Parathyroid adenoma (tissue), 2 donors: ENCODE measurements at regions not wholly inside any gene's neighbourhood (a gene's known extent, or its start where the extent isn't known, plus 50 kb on each side); places are given as distances from the start of the nearest gene placed in this dataset.

Experiments
- H2AFZ ChIP-seq: fragments of 300-600 bp; sonication (generic); one replicate; pipeline ENCODE4 v1.7.0; 2017; ENCODE audit warnings: antibody characterized with exemption, mild to moderate bottlenecking
- H3K27ac ChIP-seq: fragments of 300-600 bp; sonication (generic); one replicate; pipeline ENCODE4 v1.7.0; 2017
- H3K27me3 ChIP-seq: fragments of 300-600 bp; sonication (generic); one replicate; pipeline ENCODE4 v1.7.0; 2017; ENCODE audit warnings: low read length; ENCODE audit not compliant: control insufficient read depth, insufficient read depth
- H3K36me3 ChIP-seq: fragments of 300-600 bp; sonication (generic); one replicate; pipeline ENCODE4 v1.7.0; 2017; ENCODE audit warnings: low read length; ENCODE audit not compliant: control insufficient read depth, insufficient read depth
- H3K4me1 ChIP-seq: fragments of 300-600 bp; sonication (generic); one replicate; pipeline ENCODE4 v1.7.0; 2017; ENCODE audit warnings: control low read depth
- H3K4me2 ChIP-seq: fragments of 300-600 bp; sonication (generic); one replicate; pipeline ENCODE4 v1.7.0; 2017; ENCODE audit warnings: low read length
- H3K4me3 ChIP-seq: fragments of 300-600 bp; sonication (generic); one replicate; pipeline ENCODE4 v1.7.0; 2017; ENCODE audit warnings: low read depth, low read length
- H3K79me2 ChIP-seq: fragments of 300-600 bp; sonication (generic); one replicate; pipeline ENCODE4 v1.7.0; 2017; ENCODE audit warnings: control low read depth
- H3K9ac ChIP-seq: fragments of 300-600 bp; sonication (generic); one replicate; pipeline ENCODE4 v1.7.0; 2017; ENCODE audit warnings: mild to moderate bottlenecking
- H3K9me3 ChIP-seq: fragments of 300-600 bp; sonication (generic); one replicate; pipeline ENCODE4 v1.7.0; 2017; ENCODE audit warnings: low read length; ENCODE audit not compliant: control insufficient read depth
- TF ChIP-seq, protein P1 (sequence below): fragments of 300-600 bp; sonication (generic); IDR thresholded peaks from one replicate; pipeline ENCODE4 v1.7.0; 2017; ENCODE audit warnings: antibody characterized with exemption, mild to moderate bottlenecking
- donor health status: primary hyperparathyroidism.

DNA sequence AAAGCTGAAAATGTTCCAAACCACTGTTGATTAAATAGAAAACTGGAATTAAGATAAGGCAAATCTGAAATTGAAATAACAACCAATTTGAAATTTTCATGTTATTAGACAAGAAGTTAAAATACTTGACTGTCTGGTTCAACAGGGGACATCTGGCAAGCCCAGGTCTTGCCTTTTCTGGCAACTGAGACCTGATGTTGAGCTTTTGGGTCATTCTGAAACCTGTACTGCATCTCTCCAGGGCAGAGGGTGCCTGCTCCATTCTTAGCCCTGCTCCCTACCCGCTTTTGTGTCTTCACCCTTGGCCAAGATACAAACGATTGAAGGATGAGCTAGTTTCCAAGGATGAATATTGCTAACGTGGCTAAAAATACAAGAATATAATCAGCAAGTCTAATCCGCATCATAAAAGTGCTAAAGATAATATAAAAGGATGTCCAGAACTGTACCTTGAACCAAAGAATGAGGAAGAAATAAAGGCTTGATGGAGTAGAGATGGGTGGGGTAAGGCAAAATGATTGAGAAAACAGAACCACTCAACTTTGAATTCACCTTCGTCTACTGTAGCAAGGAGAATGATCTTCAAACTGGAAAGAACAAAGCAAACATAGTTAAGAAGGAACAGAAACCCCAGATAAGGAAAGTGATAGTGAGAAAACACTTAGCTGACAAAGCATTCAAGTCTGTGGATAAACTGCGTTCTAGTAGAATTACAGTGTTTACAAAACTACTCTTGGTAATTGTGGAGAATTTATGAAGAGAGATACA is 109.8 kb upstream of the MAN1A1 start:
- Histone ChIP-seq H3K27me3 (no peaks in the 10 kb centered on the region), H3K4me1 (no peaks in the 10 kb centered on the region), H3K79me2 (no peaks in the 10 kb centered on the region), H3K9ac (no peak overlapping the region), H3K36me3 (no peaks in the 10 kb centered on the region), H3K4me2 (no peak overlapping the region), H3K9me3 (no peaks in the 10 kb centered on the region), H2AFZ (no peak overlapping the region), H3K27ac (no peak overlapping the region), H3K4me3 (no peak overlapping the region)
- TF ChIP-seq, protein P1, sequence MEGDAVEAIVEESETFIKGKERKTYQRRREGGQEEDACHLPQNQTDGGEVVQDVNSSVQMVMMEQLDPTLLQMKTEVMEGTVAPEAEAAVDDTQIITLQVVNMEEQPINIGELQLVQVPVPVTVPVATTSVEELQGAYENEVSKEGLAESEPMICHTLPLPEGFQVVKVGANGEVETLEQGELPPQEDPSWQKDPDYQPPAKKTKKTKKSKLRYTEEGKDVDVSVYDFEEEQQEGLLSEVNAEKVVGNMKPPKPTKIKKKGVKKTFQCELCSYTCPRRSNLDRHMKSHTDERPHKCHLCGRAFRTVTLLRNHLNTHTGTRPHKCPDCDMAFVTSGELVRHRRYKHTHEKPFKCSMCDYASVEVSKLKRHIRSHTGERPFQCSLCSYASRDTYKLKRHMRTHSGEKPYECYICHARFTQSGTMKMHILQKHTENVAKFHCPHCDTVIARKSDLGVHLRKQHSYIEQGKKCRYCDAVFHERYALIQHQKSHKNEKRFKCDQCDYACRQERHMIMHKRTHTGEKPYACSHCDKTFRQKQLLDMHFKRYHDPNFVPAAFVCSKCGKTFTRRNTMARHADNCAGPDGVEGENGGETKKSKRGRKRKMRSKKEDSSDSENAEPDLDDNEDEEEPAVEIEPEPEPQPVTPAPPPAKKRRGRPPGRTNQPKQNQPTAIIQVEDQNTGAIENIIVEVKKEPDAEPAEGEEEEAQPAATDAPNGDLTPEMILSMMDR = no peak

DNA sequence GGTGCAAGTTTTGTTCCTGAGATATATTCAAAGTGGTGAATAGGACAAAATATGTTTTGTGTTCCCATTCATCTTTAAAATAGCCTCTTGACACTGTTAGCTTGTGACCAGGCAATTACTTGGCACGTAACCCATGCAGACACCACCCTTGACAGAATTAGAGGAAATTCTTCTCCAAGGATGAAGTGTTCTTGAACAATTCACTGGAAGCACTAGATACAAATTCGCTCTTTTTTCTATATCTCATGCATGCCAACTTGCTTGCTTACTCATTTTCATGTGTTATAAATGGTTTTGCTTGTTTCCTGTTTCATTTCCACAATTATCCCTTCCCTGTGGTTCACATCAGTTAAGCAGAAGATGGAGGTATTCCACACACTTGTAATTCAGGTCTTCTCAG is 105.2 kb upstream of the MAN1A1 start:
- H3K9me3 ChIP-seq = no peaks in the 10 kb centered on the region
- H3K27ac ChIP-seq = no peak overlapping the region
- H3K4me2 ChIP-seq = no peak overlapping the region

DNA sequence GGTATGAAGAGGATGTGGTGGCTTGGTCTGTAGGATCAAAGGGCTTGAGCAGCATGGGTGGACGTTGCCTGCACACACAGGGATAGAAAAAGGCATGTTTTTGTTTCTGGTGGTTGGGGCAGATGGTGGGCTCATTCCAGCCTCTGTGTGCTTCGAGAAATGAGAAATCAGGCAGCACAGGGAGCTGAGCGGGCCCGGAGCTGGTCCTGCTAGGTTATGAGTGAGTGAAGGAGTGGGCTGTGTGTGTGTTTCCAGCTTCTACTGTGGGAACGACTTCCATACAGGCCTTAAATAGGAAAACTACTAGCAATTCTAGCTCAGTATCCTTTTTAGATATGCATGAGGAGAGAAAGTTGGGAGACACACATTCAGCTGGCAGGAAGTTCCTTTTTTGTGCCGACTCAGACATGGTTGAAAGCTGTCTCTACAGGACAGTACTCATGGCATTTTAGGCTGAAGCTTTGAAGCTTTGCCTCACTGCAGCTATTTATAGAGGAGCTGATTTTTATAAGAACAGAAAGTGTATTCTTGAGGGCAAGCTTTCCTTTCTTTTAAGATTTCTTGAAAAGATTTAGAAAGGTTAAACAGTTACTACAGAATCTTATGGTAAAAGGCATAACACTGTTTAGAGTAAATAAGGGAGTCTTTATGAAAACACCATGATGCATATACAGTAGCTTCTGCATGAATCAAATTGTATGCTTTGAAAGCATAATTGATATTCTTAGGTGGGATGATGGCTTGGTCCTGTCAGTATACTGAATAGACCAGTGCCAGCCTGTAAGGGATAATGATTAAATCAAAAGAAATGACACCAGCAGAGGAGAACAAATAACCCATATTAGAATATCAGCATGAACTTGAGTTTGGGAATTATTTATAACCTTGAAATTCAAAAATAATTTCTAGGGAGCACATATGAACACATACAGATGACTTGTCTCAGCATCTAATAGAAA is 104.0 kb upstream of the MAN1A1 start:
- Histone ChIP-seq H3K9ac (no peak overlapping the region), H3K4me1 (no peaks in the 10 kb centered on the region), H3K9me3 (no peaks in the 10 kb centered on the region), H3K36me3 (no peaks in the 10 kb centered on the region), H2AFZ (no peak overlapping the region), H3K27me3 (no peaks in the 10 kb centered on the region), H3K4me2 (no peak overlapping the region), H3K27ac (no peak overlapping the region), H3K4me3 (no peak overlapping the region), H3K79me2 (no peaks in the 10 kb centered on the region)
- TF ChIP-seq, protein P1 = no peak

More for the DNA sequence above, 105.2 kb upstream of the MAN1A1 start:
- Histone ChIP-seq H3K9ac (no peak overlapping the region), H3K4me1 (no peaks in the 10 kb centered on the region), H3K36me3 (no peaks in the 10 kb centered on the region), H3K27me3 (no peaks in the 10 kb centered on the region), H3K79me2 (no peaks in the 10 kb centered on the region), H3K4me3 (no peak overlapping the region), H2AFZ (no peak overlapping the region)
- TF ChIP-seq, protein P1 = no peak

DNA sequence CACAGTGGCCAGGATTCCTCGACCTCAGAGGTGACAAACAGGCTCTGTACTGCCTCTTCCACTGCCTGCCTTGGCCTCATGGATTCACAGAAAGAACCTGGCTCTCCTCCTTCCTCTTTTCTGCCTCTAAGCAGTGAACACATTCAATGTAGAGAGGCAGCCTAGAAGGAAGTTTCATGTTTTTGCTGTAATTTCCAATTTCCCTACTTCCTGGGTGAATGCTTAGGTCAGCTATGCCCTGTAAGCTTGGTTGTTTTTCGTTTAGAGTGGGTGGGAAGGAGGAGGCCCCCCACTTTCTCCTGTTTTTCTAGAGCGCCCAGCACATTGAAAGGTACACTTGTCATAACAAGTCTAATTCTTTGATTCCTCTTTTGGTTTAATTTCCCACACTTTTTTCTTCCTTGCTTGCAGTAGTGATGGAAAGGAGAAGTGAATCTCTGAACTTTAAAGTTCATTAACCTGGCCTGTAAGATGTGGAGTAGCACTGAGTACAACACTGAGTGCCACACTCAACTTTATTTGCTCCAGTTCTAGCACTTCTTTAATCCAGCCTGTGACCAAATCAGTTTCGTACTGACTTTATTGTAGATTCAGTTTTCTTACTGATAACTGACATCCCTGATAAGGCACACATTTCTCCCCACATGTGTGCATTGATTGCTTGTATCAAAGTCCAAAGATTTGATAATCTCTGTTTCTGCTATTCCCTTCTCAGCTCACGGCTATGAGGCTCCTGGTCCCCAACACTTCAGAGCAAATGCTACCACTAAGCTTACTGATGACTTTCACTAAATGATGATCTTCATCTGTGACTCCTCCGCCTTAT is 100.0 kb upstream of the MAN1A1 start:
- Histone ChIP-seq H3K9me3 (no peaks in the 10 kb centered on the region), H2AFZ (no peak overlapping the region), H3K4me1 (no peaks in the 10 kb centered on the region), H3K4me3 (no peak overlapping the region), H3K27ac (no peak overlapping the region), H3K36me3 (no peaks in the 10 kb centered on the region), H3K79me2 (no peaks in the 10 kb centered on the region), H3K9ac (no peak overlapping the region), H3K27me3 (no peaks in the 10 kb centered on the region), H3K4me2 (no peak overlapping the region)
- TF ChIP-seq, protein P1 = no peak
